ENCODE measurements at regions not wholly inside any gene's neighbourhood (a gene's known extent, or its start where the extent isn't known, plus 50 kb on each side); places are given as distances from the start of the nearest gene placed in this dataset.

- no peak for DNase-seq (ENCODE audit: low read depth)
Observed at GRCh38 chr11:104254347-104254746, 90.4 kb upstream of the PDGFD start.

- no peak for DNase-seq (ENCODE audit: low read depth)
Observed at GRCh38 chr11:104246590-104246989, 82.6 kb upstream of the PDGFD start.

- DNase-seq (ENCODE audit: low read depth): no peak
Observed at GRCh38 chr11:104238916-104239315, 75.0 kb upstream of the PDGFD start.

GRCh38 chr11:104225047-104225446 lies 61.1 kb upstream of the PDGFD start:
- DNase-seq (ENCODE audit: low read depth): no peak

- no peak for DNase-seq (ENCODE audit: low read depth)
Observed at GRCh38 chr11:104222464-104222863, 58.5 kb upstream of the PDGFD start.

- DNase-seq (ENCODE audit: low read depth): no peak
Observed at GRCh38 chr11:104221455-104221854, 57.5 kb upstream of the PDGFD start.

GRCh38 chr11:104219096-104219495 lies 55.1 kb upstream of the PDGFD start:
- DNase-seq (ENCODE audit: low read depth): no peak

- no peak for DNase-seq (ENCODE audit: low read depth)
Observed at GRCh38 chr11:104214517-104214916, 50.6 kb upstream of the PDGFD start.
